ENCODE measurements at regions not wholly inside any gene's neighbourhood (a gene's known extent, or its start where the extent isn't known, plus 50 kb on each side); places are given as distances from the start of the nearest gene placed in this dataset.
"Not testable (repeated sequence)": the region's sequence is repeated elsewhere in the genome, so short reads cannot be mapped to it uniquely, and the experiment has no call there.

GRCh38 chr13:109314101-109314500 is 472.3 kb downstream of the IRS2 start:
- no peaks in the 10 kb centered on the region for H3K79me2 ChIP-seq (ENCODE audit: insufficient read depth, low read length)
- no peak for DNase-seq
- no peaks in the 10 kb centered on the region for H4K20me1 ChIP-seq (ENCODE audit: insufficient read depth, low read length)
- H3K27me3 ChIP-seq (ENCODE audit: insufficient read depth, low read length, poor library complexity) = no peaks in the 10 kb centered on the region
- H3K27ac ChIP-seq (ENCODE audit: low read length) = no peak overlapping the region
- no peak overlapping the region for H2AFZ ChIP-seq (ENCODE audit: low read depth, low read length)
- TF ChIP-seq EZH2 (IDR thresholded peaks at IDR 0.05; ENCODE audit: borderline replicate concordance, low read depth, low read length, severe bottlenecking) (no peak), CTCF (IDR thresholded peaks at IDR 0.05; ENCODE audit: borderline replicate concordance, extremely low read depth, low read length, poor library complexity, severe bottlenecking) (no peak)
- no peaks in the 10 kb centered on the region for H3K9me3 ChIP-seq (ENCODE audit: insufficient read depth, low read length, severe bottlenecking)
- ATAC-seq (ENCODE audit: insufficient read depth, low read depth) = no peak
- no peak overlapping the region for H3K9ac ChIP-seq (ENCODE audit: low read depth, low read length)
- no peak overlapping the region for H3K4me2 ChIP-seq (ENCODE audit: insufficient read depth, low read length)
- H3K36me3 ChIP-seq (ENCODE audit: insufficient read depth, low read length) = no peaks in the 10 kb centered on the region
- H3K4me3 ChIP-seq (ENCODE audit: low read depth in 1 of 2, low read length in 2 of 2) = no peak overlapping the region
- H3K4me1 ChIP-seq (ENCODE audit: insufficient read depth, low read length) = no peaks in the 10 kb centered on the region

GRCh38 chr13:109312399-109312798 is 474.0 kb downstream of the IRS2 start:
- DNase-seq (no peak), ATAC-seq (ENCODE audit: insufficient read depth, low read depth) (no peak)
- no peaks in the 10 kb centered on the region for H3K36me3 ChIP-seq (ENCODE audit: insufficient read depth, low read length)
- H3K4me1 ChIP-seq (ENCODE audit: insufficient read depth, low read length) = no peaks in the 10 kb centered on the region
- H3K79me2 ChIP-seq (ENCODE audit: insufficient read depth, low read length) = no peaks in the 10 kb centered on the region
- no peak overlapping the region for H3K27ac ChIP-seq (ENCODE audit: low read length)
- no peak for TF ChIP-seq CTCF (IDR thresholded peaks at IDR 0.05; ENCODE audit: borderline replicate concordance, extremely low read depth, low read length, poor library complexity, severe bottlenecking)
- no peak for TF ChIP-seq EZH2 (IDR thresholded peaks at IDR 0.05; ENCODE audit: borderline replicate concordance, low read depth, low read length, severe bottlenecking)
- no peaks in the 10 kb centered on the region for H4K20me1 ChIP-seq (ENCODE audit: insufficient read depth, low read length)
- no peak overlapping the region for H3K4me2 ChIP-seq (ENCODE audit: insufficient read depth, low read length)
- no peak overlapping the region for H3K4me3 ChIP-seq (ENCODE audit: low read depth in 1 of 2, low read length in 2 of 2)
- H2AFZ ChIP-seq (ENCODE audit: low read depth, low read length) = no peak overlapping the region
- no peaks in the 10 kb centered on the region for H3K27me3 ChIP-seq (ENCODE audit: insufficient read depth, low read length, poor library complexity)
- H3K9ac ChIP-seq (ENCODE audit: low read depth, low read length) = no peak overlapping the region
- H3K9me3 ChIP-seq (ENCODE audit: insufficient read depth, low read length, severe bottlenecking) = no peaks in the 10 kb centered on the region

GRCh38 chr13:109311431-109311976 is 474.9 kb downstream of the IRS2 start:
- not testable (repeated sequence) for H3K9me3 ChIP-seq (ENCODE audit: insufficient read depth, low read length, severe bottlenecking); ATAC-seq (ENCODE audit: insufficient read depth, low read depth); H3K9ac ChIP-seq (ENCODE audit: low read depth, low read length); H4K20me1 ChIP-seq (ENCODE audit: insufficient read depth, low read length); H3K36me3 ChIP-seq (ENCODE audit: insufficient read depth, low read length); DNase-seq; H2AFZ ChIP-seq (ENCODE audit: low read depth, low read length); H3K4me3 ChIP-seq (ENCODE audit: low read depth in 1 of 2, low read length in 2 of 2); H3K79me2 ChIP-seq (ENCODE audit: insufficient read depth, low read length); H3K27me3 ChIP-seq (ENCODE audit: insufficient read depth, low read length, poor library complexity); H3K27ac ChIP-seq (ENCODE audit: low read length); H3K4me1 ChIP-seq (ENCODE audit: insufficient read depth, low read length); H3K4me2 ChIP-seq (ENCODE audit: insufficient read depth, low read length)

GRCh38 chr13:109309625-109310363 is 476.6 kb downstream of the IRS2 start:
- H3K4me2 ChIP-seq (ENCODE audit: insufficient read depth, low read length) = no peak overlapping the region

More at GRCh38 chr13:109309625-109310363, 476.6 kb downstream of the IRS2 start:
- TF ChIP-seq EZH2 (IDR thresholded peaks at IDR 0.05; ENCODE audit: borderline replicate concordance, low read depth, low read length, severe bottlenecking) (no peak), CTCF (IDR thresholded peaks at IDR 0.05; ENCODE audit: borderline replicate concordance, extremely low read depth, low read length, poor library complexity, severe bottlenecking) (no peak)
- no peaks in the 10 kb centered on the region for H3K27me3 ChIP-seq (ENCODE audit: insufficient read depth, low read length, poor library complexity)
- no peaks in the 10 kb centered on the region for H3K79me2 ChIP-seq (ENCODE audit: insufficient read depth, low read length)
- no peaks in the 10 kb centered on the region for H3K4me1 ChIP-seq (ENCODE audit: insufficient read depth, low read length)
- H2AFZ ChIP-seq (ENCODE audit: low read depth, low read length) = no peak overlapping the region
- H3K36me3 ChIP-seq (ENCODE audit: insufficient read depth, low read length) = no peaks in the 10 kb centered on the region
- no peaks in the 10 kb centered on the region for H3K9me3 ChIP-seq (ENCODE audit: insufficient read depth, low read length, severe bottlenecking)
- ATAC-seq (ENCODE audit: insufficient read depth, low read depth) (no peak), DNase-seq (no peak)
- no peak overlapping the region for H3K27ac ChIP-seq (ENCODE audit: low read length)
- H3K9ac ChIP-seq (ENCODE audit: low read depth, low read length) = no peak overlapping the region
- H4K20me1 ChIP-seq (ENCODE audit: insufficient read depth, low read length) = no peaks in the 10 kb centered on the region
- H3K4me3 ChIP-seq (ENCODE audit: low read depth in 1 of 2, low read length in 2 of 2) = no peak overlapping the region

Data from DND-41 (cell line).